GM21786 (cell line): ENCODE measurements at regions not wholly inside any gene's neighbourhood (a gene's known extent, or its start where the extent isn't known, plus 50 kb on each side); places are given as distances from the start of the nearest gene placed in this dataset.

Experiments used
- ATAC-seq: cut with Tn5 transposase; IDR thresholded peaks from one replicate; pipeline ENCODE4 v1.9.1; 2021; ENCODE audit not compliant: unreplicated experiment

GRCh38 chr15:75131269-75131643 lies 70.4 kb upstream of the C15orf39 start:
- no peak for ATAC-seq

- ATAC-seq: no peak
Measured at GRCh38 chr15:75134748-75135147, 66.9 kb upstream of the C15orf39 start.

- ATAC-seq: no peak
Measured at GRCh38 chr15:75136118-75136517, 65.6 kb upstream of the C15orf39 start.

- ATAC-seq: no peak
Measured at GRCh38 chr15:75136758-75137157, 64.9 kb upstream of the C15orf39 start.

- no peak for ATAC-seq
Measured at GRCh38 chr15:75138016-75138999, 63.4 kb upstream of the C15orf39 start.

- no peak for ATAC-seq
Measured at GRCh38 chr15:75140080-75140879, 61.4 kb upstream of the C15orf39 start.

- ATAC-seq: no peak
Measured at GRCh38 chr15:75142499-75142898, 59.2 kb upstream of the C15orf39 start.

- no peak for ATAC-seq
Measured at GRCh38 chr15:75143738-75144334, 57.8 kb upstream of the C15orf39 start.

GRCh38 chr15:75145027-75145841 lies 56.4 kb upstream of the C15orf39 start:
- ATAC-seq: no peak

GRCh38 chr15:75148280-75148679 lies 53.4 kb upstream of the C15orf39 start:
- no peak for ATAC-seq

- ATAC-seq: no peak
Measured at GRCh38 chr15:75149867-75150709, 51.6 kb upstream of the C15orf39 start.

GRCh38 chr15:75151214-75152128 lies 50.2 kb upstream of the C15orf39 start:
- ATAC-seq: no peak
